ENCODE measurements at regions not wholly inside any gene's neighbourhood (a gene's known extent, or its start where the extent isn't known, plus 50 kb on each side); places are given as distances from the start of the nearest gene placed in this dataset.
"Not testable (repeated sequence)": the region's sequence is repeated elsewhere in the genome, so short reads cannot be mapped to it uniquely, and the experiment has no call there.

- DNase-seq = no peak
Measured at GRCh38 chr7:113292105-113292504, 173.8 kb upstream of the SMIM30 start.

DNA sequence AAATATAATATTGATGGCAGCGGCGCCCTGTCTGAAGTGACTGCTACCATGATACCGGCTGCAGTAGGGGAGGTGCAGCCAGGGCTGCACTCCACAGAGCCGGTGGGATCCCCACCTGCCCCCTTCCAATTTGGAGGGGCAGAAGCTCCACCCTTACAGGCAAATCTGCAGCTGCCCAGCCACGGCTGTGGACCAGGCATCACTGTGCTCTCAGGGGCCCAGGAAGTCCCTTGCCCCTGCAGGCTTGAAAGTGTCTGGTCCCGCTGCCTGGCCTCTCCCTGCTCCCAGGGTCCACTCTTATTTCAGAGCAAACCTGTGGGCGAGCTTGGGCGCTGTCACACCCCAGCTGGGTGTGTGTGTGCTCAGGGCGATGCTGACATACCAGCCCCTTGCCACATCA lies 172.7 kb upstream of the SMIM30 start:
- DNase-seq = no peak

- peak; percentile 2 to 6 for DNase-seq
Measured at GRCh38 chr7:113289140-113289740, 170.9 kb upstream of the SMIM30 start.

DNA sequence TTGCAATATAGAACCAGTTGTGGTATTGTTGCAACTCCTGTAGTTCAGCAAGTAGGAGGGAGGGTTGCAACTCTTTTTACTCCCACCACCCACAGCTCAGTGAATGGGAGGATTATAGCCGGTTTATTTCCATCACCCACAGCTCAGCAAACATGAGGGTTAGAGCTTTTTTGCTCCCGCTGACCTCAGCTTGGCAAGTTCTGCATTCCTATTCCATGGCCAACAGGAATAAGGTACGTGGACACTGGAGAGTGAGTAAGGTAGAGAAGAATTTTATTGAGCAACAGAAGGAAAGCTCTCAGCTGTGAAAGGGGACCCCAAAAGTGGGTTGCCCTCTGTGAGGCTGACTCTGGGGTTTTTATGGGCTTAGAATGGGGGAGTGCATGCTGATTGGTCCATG lies 167.1 kb upstream of the SMIM30 start:
- DNase-seq = no peak

- no peak for DNase-seq
Measured at GRCh38 chr7:113283861-113284260, 165.5 kb upstream of the SMIM30 start.

GRCh38 chr7:113282875-113283274 lies 164.5 kb upstream of the SMIM30 start:
- DNase-seq = no peak

- no peak for DNase-seq
Measured at GRCh38 chr7:113281223-113281622, 162.9 kb upstream of the SMIM30 start.

- DNase-seq = no peak
Measured at GRCh38 chr7:113279256-113279655, 160.9 kb upstream of the SMIM30 start.

DNA sequence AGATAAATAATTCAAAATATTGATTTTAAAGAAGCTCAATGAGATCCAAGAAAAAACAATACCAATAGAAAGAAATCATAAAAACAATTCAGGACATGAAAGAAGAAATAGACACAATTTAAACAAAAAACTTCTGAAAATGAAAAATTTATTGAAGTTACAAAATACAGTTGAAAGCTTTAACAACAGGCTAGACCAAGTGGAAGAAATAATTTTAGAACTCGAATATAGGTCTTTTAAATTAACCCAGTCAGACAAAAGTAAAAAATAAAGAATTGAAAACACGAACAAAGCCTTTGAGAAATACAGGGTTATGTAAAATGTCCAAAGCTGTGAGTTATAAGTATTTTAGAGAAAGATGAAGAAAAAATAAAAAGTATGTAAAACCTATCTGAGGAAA lies 152.4 kb upstream of the SMIM30 start:
- DNase-seq = no peak

- DNase-seq = not testable (repeated sequence)
Measured at GRCh38 chr7:113269592-113269991, 151.2 kb upstream of the SMIM30 start.

DNA sequence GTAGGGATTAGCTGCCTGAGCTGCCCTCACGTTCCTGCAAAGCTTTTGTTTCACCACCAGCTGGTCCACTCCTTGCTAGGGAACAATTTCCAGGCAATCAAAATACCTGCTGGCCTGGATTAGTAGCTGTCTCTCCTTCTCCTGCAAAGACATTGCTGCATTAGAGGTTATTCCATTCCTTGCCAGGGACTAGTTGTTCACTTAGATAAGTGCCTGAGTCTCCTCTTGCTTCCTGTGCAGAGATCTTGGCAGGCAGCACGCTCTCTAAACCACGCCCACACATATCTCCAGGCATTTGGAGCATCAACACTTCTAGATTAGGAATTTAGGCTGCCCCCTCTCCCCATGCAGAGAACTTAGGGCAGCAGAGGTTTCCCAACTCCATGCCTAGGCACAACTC lies 150.4 kb upstream of the SMIM30 start:
- no peak for DNase-seq

GRCh38 chr7:113267885-113268284 lies 149.5 kb upstream of the SMIM30 start:
- DNase-seq = no peak

DNA sequence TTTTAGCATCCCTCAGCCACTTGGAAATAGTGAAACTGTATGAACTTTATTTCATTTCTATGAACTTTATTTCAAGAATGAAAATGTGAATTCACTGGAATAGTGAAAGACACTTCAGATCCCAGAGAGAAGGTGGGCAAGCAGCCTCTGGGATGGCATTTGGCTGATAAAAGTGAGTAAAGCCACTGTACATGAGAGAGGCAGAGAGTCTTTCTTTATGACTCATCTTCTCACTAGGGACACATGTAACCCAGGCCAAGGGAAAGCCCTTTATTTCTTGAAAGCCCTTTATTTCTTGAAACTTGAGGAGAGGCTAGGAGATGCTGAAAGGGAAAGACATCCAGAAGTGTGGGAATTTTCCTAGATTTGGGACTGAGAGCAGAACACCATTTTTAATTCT lies 148.9 kb upstream of the SMIM30 start:
- DNase-seq = no peak

GRCh38 chr7:113263749-113264148 lies 145.4 kb upstream of the SMIM30 start:
- DNase-seq = no peak

- DNase-seq = not testable (repeated sequence)
Measured at GRCh38 chr7:113263215-113263742, 144.9 kb upstream of the SMIM30 start.

DNA sequence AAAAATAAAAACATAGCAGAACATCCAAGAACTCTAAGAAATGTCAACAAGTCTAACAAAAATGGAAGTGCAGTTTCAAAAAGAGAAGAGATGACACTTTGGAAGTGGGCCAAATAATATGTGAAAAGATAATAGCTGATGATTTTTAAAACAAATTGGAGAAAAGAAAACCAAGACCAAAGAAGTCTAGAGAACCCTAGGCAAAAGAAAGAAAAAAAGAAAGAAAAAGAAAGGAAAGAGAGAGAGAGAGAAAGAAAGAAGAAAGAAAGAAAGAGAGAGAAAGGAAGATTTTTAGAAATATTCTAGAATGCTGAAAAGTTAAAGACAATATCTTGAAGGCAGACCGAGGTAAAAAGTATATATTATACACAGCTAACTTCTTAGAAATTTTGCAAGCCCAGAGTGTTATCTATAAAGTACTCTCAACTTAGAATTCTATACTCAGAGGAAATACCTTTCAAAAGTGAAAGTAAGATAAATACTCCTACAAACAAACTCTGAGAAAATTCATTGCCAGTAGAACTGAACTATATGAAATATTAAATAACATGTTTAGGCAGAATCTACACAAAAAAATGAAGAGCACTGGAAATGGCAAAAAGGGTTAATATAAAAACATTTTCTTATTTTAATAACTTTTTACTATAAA lies 138.7 kb upstream of the SMIM30 start:
- DNase-seq = no peak

DNA sequence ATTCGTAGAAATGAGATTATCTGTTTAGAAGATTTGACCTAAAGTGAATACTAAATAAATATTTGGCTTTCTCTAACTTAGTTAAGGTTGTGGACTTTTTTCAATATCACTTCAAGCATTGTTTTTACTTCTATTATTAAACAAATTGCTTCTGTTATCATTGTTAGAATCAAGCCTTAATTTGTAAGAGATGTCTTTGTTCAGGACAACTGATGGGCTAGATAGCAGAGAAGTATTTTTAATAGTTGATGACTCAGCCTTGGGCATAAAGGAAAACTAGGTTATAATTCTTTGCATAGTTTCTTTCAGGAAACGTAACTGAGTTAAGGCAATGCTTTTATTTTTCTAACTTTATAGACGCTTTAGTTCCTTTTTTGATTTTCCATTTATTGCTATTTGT lies 128.8 kb upstream of the SMIM30 start:
- DNase-seq = no peak

DNA sequence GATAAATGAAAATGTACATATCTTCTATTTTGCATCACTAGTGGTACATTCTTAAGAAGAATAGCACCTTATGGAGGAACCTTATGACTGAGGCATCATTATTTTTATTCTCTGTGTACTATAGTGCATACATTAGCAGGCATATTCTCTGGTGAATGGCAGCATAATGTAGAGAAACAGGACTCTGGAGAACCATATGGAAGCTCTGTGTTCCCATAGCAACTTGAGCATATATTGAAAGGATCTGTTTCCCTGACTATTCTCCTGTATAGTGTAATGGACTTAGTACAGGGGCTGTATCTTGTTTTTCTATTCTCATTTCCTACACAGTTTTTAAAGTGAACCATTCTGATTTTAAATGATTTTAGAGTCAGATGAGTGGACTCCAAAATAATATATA lies 128.4 kb upstream of the SMIM30 start:
- no peak for DNase-seq

- DNase-seq = no peak
Measured at GRCh38 chr7:113232885-113233284, 114.5 kb upstream of the SMIM30 start.

- DNase-seq = no peak
Measured at GRCh38 chr7:113230691-113231090, 112.3 kb upstream of the SMIM30 start.

GRCh38 chr7:113217314-113217713 lies 99.0 kb upstream of the SMIM30 start:
- no peak for DNase-seq

DNA sequence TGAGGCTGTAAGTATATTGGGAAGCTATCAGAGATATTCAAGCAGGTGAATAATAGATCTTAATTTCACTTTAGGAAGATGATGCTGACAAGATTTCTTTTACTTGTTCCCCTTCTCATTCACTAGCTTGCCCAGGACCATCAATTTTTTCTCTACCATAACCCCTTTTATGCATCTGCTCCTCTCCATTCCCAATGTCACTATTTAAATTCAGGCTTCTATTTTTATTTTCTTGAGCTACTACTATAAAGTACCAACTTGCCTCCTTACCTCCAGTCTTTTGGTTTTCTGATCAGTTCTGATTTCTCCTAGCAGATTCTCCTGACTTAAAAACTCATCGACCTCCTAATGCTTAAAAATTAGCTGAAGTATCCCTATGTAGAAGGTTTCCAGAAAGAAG lies 97.7 kb upstream of the SMIM30 start:
- no peak for DNase-seq

DNA sequence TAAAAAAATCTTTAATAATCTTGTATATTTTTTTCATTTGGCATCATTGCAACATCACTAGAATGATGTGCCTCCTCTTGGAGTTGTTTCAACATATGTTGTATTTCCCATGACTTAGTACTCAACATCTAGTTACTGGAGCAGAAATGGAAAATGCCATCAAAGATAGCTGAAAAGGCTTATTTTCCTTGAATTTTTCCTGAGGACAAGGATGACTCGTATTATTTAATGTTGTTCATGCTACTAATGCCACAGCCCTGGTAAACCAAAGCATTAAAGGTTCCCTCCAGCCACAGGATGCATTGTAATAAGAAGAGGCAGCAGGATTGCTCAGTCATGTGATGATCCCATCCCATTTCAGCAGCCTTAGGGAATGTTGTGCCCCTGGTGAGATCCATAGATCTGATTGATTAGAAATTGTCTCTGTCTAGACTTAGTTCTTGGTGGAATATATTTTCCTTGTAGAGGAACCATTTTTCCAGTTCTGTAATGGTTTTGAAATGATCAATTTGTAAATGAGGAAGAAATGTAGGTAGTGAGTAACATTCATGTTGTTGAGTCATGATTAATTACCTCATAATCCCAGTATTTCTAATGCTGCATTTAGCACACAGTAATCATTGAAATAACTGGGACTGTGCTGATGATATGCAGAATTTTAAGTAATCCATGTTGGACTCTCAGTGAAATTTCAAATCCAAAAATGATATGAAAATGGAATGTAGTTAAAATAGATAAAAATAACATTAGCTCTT lies 91.3 kb upstream of the SMIM30 start:
- peak; percentile 27 to 34 for DNase-seq

GRCh38 chr7:113207931-113208330 lies 89.6 kb upstream of the SMIM30 start:
- DNase-seq = no peak

All from inflammatory macrophage treated with lipopolysaccharide for 1 hour (primary cell).